Endothelial cell of umbilical vein (primary cell): ENCODE measurements at regions not wholly inside any gene's neighbourhood (a gene's known extent, or its start where the extent isn't known, plus 50 kb on each side); places are given as distances from the start of the nearest gene placed in this dataset.

Experiments
- BruUV-seq: library from RNA; stranded (reverse); fragments of 400-500 nt; replicated peaks from 2 replicates; lab custom pipeline; 2021; lab: Mats Ljungman, UMichigan
- CTCF ChIA-PET: fragments of 300-600, 350-600 bp; sonication (Branson Sonifier 250); formaldehyde crosslinking; loops from one replicate; lab custom pipeline; 2021; ENCODE audit warnings: antibody characterized with exemption, inconsistent platforms; lab: Charles Lee
- POLR2A ChIA-PET: fragments of 300-600, 350-600 bp; sonication (Branson Sonifier 250); formaldehyde crosslinking; loops from one replicate; lab custom pipeline; 2021; ENCODE audit warnings: antibody characterized with exemption, inconsistent platforms; lab: Charles Lee
- DNase-seq: peaks from one replicate; pipeline ENCODE4 v3.0.0-alpha.2; 2011; ENCODE audit warnings: low read depth, low spot score
- FAIRE-seq: peaks from 2 replicates; lab custom pipeline; 2011; peaks lifted over from hg19 to GRCh38; lab: Jason Lieb, UNC
- H2AFZ ChIP-seq: 2 replicates; pipeline ENCODE4 v1.6.0; 2012; ENCODE audit warnings: low read depth, low read length, control low read depth, inconsistent platforms
- H3K27ac ChIP-seq: 2 replicates; pipeline ENCODE4 v1.5.1; 2011; ENCODE audit warnings: low read depth, mild to moderate bottlenecking, control low read depth, low read length, moderate library complexity; ENCODE audit not compliant: insufficient read depth
- H3K27me3 ChIP-seq, 2 experiments: 2 replicates each; pipeline versions ENCODE4 v1.6.0 to v1.6.1; 2011; ENCODE audit warnings: low read length in 2 of 2, mixed read lengths in 1 of 2; ENCODE audit not compliant: control insufficient read depth in 2 of 2, insufficient read depth in 2 of 2
- H3K36me3 ChIP-seq, 2 experiments: 2 replicates in 1 of 2; 3 replicates in 1 of 2; pipeline ENCODE4 v1.5.1; 2011; ENCODE audit warnings: low read length in 2 of 2, mild to moderate bottlenecking in 1 of 2, moderate library complexity in 1 of 2; ENCODE audit not compliant: control insufficient read depth in 2 of 2, insufficient read depth in 2 of 2; ENCODE audit errors: extremely low read depth in 1 of 2
- H3K4me1 ChIP-seq: 3 replicates; pipeline ENCODE4 v1.5.1; 2011; ENCODE audit warnings: mild to moderate bottlenecking, low read length; ENCODE audit not compliant: control insufficient read depth, insufficient read depth; ENCODE audit errors: extremely low read depth
- H3K4me2 ChIP-seq: 2 replicates; pipeline ENCODE4 v1.6.1; 2011; ENCODE audit warnings: low read length, control low read depth, mixed read lengths; ENCODE audit not compliant: insufficient read depth
- H3K4me3 ChIP-seq, 3 experiments: fragments of 200-600 bp in 1 of 3; sonication (generic), shearing (Covaris generic) in 1 of 3; replicated peaks in 1 of 3; 2 replicates each; pipeline ENCODE4 v1.5.1; 2011 to 2016; ENCODE audit warnings: control low read depth in 3 of 3, low read length in 3 of 3, mild to moderate bottlenecking in 2 of 3, inconsistent platforms in 1 of 3, low read depth in 1 of 3, moderate library complexity in 1 of 3; ENCODE audit not compliant: insufficient read depth in 1 of 3
- H3K79me2 ChIP-seq: 2 replicates; pipeline ENCODE4 v1.6.0; 2012; ENCODE audit warnings: low read length, inconsistent platforms; ENCODE audit not compliant: control insufficient read depth, insufficient read depth
- H3K9ac ChIP-seq: replicated peaks from 2 replicates; pipeline ENCODE3; 2011; ENCODE audit warnings: low read length, control low read depth; ENCODE audit not compliant: insufficient read depth; ENCODE audit errors: extremely low read depth
- H3K9me1 ChIP-seq: replicated peaks from 3 replicates; pipeline ENCODE4 v1.6.0; 2011; ENCODE audit warnings: mild to moderate bottlenecking, low read length; ENCODE audit not compliant: control insufficient read depth, insufficient read depth; ENCODE audit errors: extremely low read depth
- H3K9me3 ChIP-seq: replicated peaks from 2 replicates; pipeline ENCODE4 v1.5.1; 2012; ENCODE audit warnings: low read length, inconsistent platforms; ENCODE audit not compliant: control insufficient read depth, insufficient read depth
- H4K20me1 ChIP-seq: replicated peaks from 2 replicates; pipeline ENCODE3; 2011; ENCODE audit warnings: mild to moderate bottlenecking, low read length; ENCODE audit not compliant: control insufficient read depth, insufficient read depth; ENCODE audit errors: extremely low read depth
- FOS ChIP-seq: IDR thresholded peaks from 2 replicates; pipeline ENCODE4 v1.6.1; 2011; ENCODE audit warnings: mild to moderate bottlenecking, low read length, moderate library complexity, borderline replicate concordance; ENCODE audit not compliant: insufficient read depth
- JUN ChIP-seq: IDR thresholded peaks from 2 replicates; pipeline ENCODE4 v1.6.1; 2011; ENCODE audit warnings: borderline replicate concordance, low read depth; ENCODE audit not compliant: insufficient read length, insufficient read depth
- MYC ChIP-seq: IDR thresholded peaks from one replicate; pipeline ENCODE4 v1.6.1; 2011; ENCODE audit warnings: mild to moderate bottlenecking, low read depth, low read length
- POLR2A ChIP-seq: IDR thresholded peaks from 2 replicates; pipeline ENCODE4 v1.6.1; 2012; ENCODE audit warnings: low read depth, mild to moderate bottlenecking, control low read depth, low read length
- POLR2AphosphoS5 ChIP-seq: IDR thresholded peaks from 2 replicates; pipeline ENCODE4 v1.6.1; 2012; ENCODE audit warnings: low read depth, mild to moderate bottlenecking, control low read depth, low read length, moderate library complexity; ENCODE audit not compliant: insufficient read depth
- dilution Hi-C: fragments of 300-500 bp; cut with MboI; formaldehyde crosslinking; loops from one replicate; pipeline ENCODE4 v1.15.0; 2019; ENCODE audit warnings: low sequenced_read_pairs; ENCODE audit not compliant: extremely low pct_ligation_motif_present
- intact Hi-C: fragments of 100-400 bp; cut with micrococcal nuclease; formaldehyde crosslinking; loops from one replicate; pipeline ENCODE4 v1.10.0; 2022

GRCh38 chr3:106403371-106404145 lies 534.7 kb upstream of the CBLB start:
- H3K4me3 ChIP-seq: no peak overlapping the region
- H4K20me1 ChIP-seq: no peaks in the 10 kb centered on the region
- POLR2A ChIA-PET: no interaction called here
- no TSS peak for BruUV-seq
- H3K79me2 ChIP-seq: no peaks in the 10 kb centered on the region
- H3K27me3 ChIP-seq: no peaks in the 10 kb centered on the region
- no peak overlapping the region for H3K9ac ChIP-seq
- H3K27ac ChIP-seq: no peak overlapping the region
- TF ChIP-seq JUN (no peak), POLR2A (no peak)
- no peak for DNase-seq
- CTCF ChIA-PET: no interaction called here
- H3K36me3 ChIP-seq: no peaks in the 10 kb centered on the region
- FAIRE-seq: no peak
- dilution Hi-C loops: no loop called here
- H3K4me1 ChIP-seq: no peaks in the 10 kb centered on the region
- H3K9me1 ChIP-seq: no peaks in the 10 kb centered on the region
- no peak overlapping the region for H3K4me2 ChIP-seq
- no peak overlapping the region for H2AFZ ChIP-seq
- intact Hi-C loops: no loop called here
- no peaks in the 10 kb centered on the region for H3K9me3 ChIP-seq

DNA sequence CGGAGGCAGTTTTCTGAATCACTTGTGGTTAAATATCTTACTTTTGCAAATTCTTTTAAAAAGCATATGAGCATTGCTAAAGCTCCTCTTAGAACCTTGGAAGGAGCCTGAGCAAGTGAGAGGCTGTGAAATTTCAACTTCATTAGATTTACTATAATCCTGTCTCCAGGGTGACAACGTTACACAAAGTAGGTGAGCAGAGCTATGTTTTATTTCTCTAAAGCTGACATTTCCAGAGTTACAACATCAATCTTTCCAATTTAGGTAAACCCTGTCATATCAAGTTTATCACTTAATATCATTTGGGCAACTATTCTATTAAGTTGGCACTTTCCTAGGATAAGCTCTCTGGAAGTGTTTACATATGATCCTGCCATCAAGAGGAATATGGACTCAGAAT lies 544.9 kb upstream of the CBLB start:
- H3K36me3 ChIP-seq: no peaks in the 10 kb centered on the region
- no peak for DNase-seq
- CTCF ChIA-PET: no interaction called here
- H3K27ac ChIP-seq: no peak overlapping the region
- no peak overlapping the region for H3K4me2 ChIP-seq
- no peak overlapping the region for H2AFZ ChIP-seq
- intact Hi-C loops: no loop called here
- no peaks in the 10 kb centered on the region for H3K27me3 ChIP-seq
- no peak for FAIRE-seq
- peaks cover 2% of the 10 kb centered on the region for H3K9me1 ChIP-seq
- POLR2A ChIA-PET: no interaction called here
- BruUV-seq: no TSS peak
- no peak for TF ChIP-seq FOS
- TF ChIP-seq MYC: no peak
- no peak for TF ChIP-seq POLR2A
- TF ChIP-seq POLR2AphosphoS5: no peak
- H3K79me2 ChIP-seq: no peaks in the 10 kb centered on the region
- no peaks in the 10 kb centered on the region for H3K4me1 ChIP-seq
- dilution Hi-C loops: no loop called here
- no peaks in the 10 kb centered on the region for H4K20me1 ChIP-seq
- H3K9me3 ChIP-seq: no peaks in the 10 kb centered on the region
- no peak overlapping the region for H3K4me3 ChIP-seq
- H3K9ac ChIP-seq: no peak overlapping the region
